ENCODE measurements at regions not wholly inside any gene's neighbourhood (a gene's known extent, or its start where the extent isn't known, plus 50 kb on each side); places are given as distances from the start of the nearest gene placed in this dataset.

DNA sequence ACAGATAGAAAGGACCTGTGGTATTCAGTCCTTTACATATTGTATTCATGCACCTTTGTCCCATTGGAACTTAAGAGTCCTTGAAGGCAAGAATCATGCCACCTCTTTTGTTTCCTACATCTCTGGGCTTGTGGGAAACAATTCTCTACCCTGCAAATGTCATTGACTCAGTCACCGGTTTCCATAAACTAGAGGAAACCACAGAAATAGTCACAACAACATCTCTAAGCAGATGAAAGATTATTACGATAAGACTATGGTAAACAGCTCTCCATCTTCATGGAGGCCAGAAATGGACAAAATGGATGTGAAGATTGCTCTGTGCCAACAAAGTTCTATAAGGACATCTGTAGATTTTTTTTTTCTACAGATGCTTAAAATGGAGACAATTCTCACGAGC, 165.5 kb downstream of the PIK3R1 start:
- TF ChIP-seq, protein P1, sequence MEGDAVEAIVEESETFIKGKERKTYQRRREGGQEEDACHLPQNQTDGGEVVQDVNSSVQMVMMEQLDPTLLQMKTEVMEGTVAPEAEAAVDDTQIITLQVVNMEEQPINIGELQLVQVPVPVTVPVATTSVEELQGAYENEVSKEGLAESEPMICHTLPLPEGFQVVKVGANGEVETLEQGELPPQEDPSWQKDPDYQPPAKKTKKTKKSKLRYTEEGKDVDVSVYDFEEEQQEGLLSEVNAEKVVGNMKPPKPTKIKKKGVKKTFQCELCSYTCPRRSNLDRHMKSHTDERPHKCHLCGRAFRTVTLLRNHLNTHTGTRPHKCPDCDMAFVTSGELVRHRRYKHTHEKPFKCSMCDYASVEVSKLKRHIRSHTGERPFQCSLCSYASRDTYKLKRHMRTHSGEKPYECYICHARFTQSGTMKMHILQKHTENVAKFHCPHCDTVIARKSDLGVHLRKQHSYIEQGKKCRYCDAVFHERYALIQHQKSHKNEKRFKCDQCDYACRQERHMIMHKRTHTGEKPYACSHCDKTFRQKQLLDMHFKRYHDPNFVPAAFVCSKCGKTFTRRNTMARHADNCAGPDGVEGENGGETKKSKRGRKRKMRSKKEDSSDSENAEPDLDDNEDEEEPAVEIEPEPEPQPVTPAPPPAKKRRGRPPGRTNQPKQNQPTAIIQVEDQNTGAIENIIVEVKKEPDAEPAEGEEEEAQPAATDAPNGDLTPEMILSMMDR (IDR thresholded peaks at IDR 0.05), result no peak
- no peak for TF ChIP-seq EZH2 (IDR thresholded peaks at IDR 0.05; ENCODE audit: borderline replicate concordance, insufficient read depth, low read depth, low read length, poor library complexity, severe bottlenecking)
